HG02970 (cell line): ENCODE measurements at regions not wholly inside any gene's neighbourhood (a gene's known extent, or its start where the extent isn't known, plus 50 kb on each side); places are given as distances from the start of the nearest gene placed in this dataset.

Experiments
- ATAC-seq: cut with Tn5 transposase; IDR thresholded peaks from one replicate; pipeline ENCODE4 v1.9.1; 2021; ENCODE audit warnings: mild to moderate bottlenecking, moderate library complexity, moderate number of reproducible peaks; ENCODE audit not compliant: unreplicated experiment, low FRiP score

- ATAC-seq, result no peak
Observed at GRCh38 chr17:77858291-77859034, 100.0 kb upstream of the TNRC6C start.

GRCh38 chr17:77859035-77859810 is 99.3 kb upstream of the TNRC6C start:
- ATAC-seq, result no peak

DNA sequence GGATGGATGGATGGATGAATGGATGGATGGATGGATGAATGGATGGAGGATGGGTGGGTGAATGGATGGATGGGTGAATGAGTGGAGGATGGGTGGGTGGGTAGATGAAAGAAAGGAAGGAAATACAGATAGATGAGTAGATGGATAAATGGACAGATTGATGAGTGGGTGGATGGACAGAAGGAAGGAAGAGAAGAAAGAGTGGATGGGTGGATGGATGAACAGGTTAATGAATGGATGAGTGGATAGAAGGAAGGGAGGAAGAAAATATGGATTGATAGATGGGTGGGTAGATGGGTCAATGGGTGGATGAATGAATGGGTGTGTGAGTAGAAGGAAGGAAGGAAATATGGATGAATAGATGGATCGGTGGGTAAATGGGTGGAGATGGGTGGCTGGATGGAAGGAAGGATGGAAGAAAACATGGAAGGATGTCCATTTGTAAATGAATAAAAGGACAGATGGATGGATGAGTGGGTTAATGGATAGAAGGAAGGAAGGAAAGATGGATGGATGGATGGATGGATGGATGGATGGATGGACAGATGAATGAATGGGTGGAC is 97.3 kb upstream of the TNRC6C start:
- ATAC-seq, result no peak

DNA sequence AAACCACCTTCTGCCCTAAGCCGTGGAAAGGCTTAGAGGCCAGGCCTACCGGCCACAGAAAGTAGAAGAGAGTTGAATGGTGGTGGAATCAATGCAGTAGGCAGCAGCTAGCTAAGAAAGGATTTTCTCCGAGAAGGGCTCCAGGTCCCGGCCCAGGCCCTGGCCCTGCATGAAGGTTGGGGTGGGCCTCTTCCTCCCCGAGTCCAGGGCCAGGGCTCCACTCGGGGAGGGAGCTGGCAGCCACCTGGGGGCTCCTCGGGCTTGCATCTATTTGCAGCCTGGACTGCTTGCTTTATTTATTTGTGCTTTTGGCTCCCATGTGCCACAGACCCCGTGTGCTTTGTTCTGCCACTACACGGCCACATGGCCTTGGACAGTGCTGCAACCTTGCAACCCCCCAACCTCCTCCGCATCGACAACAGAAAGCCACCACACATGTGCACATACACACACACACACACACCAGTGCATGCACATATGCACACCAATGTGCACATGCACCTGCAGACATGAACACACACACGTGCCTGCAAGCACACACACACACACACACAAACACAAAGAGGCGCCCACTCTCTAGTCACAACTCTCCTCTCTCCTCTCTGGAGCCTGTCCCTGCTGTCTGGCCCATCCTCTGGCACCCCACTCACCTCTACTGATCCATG is 96.4 kb upstream of the TNRC6C start:
- no peak for ATAC-seq

- no peak for ATAC-seq
Observed at GRCh38 chr17:77862890-77863813, 95.4 kb upstream of the TNRC6C start.

GRCh38 chr17:77863814-77864161 is 94.7 kb upstream of the TNRC6C start:
- ATAC-seq, result no peak

DNA sequence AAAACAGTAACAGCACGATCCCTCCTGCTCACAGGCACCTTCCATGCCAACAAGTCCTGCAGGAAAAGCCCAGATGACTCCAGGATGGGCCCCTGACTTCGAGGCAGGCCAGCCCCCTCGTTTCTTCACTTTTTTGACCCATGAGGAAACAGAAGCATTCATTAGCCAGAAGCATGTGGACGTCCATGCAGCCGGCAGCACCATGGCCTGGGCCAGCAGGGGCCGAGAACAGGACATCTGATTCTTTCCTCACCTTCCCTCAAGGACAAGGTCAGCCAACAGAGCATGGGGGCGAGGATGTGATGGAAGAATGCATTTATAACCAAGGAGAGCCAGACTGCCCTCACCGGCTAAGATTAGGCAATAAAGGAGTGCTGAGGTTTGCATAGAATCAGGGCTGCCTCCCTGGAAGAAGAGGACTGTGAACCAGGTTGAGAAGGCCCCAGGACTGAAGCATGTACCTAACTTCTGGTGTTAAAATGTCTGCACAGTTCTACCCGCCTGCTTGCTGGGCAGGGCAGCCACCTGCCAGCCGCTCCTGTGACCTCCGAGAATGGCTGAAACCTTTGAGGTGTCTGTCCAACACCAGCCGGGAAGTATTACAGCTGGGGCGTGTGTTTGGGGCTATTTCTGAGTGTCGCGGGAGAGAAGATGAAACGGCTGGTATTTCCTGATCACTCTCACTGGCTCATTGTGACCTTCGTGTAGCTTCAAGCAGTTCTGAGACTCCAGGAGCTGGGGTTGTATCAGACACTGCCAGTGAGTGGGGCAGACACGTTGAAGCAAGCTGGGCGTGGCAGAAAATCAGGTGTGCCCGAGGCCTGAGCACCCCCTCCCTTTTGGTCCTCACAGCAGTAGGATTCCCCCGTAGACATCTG is 94.0 kb upstream of the TNRC6C start:
- ATAC-seq, result no peak

GRCh38 chr17:77865112-77865611 is 93.3 kb upstream of the TNRC6C start:
- ATAC-seq, result no peak

DNA sequence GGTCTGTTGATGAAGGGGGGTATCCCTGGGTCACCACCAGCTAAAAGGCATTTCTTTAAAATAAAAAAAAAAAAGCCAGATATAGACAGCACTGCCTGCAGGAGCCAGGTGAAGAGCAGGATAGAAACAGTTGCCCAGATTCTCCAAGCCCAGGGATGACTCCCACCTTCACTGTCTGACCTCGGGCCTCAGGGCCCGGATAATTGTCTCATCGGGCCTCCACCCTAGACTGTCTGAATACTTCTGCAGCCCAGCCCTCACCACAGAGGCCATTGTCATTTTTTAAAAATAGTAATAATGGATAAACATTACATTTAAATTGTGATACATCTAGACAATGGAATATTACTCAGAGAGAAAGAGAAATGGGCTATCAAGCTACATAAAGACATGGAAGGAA is 92.8 kb upstream of the TNRC6C start:
- no peak for ATAC-seq

- no peak for ATAC-seq
Observed at GRCh38 chr17:77867308-77867781, 91.2 kb upstream of the TNRC6C start.

DNA sequence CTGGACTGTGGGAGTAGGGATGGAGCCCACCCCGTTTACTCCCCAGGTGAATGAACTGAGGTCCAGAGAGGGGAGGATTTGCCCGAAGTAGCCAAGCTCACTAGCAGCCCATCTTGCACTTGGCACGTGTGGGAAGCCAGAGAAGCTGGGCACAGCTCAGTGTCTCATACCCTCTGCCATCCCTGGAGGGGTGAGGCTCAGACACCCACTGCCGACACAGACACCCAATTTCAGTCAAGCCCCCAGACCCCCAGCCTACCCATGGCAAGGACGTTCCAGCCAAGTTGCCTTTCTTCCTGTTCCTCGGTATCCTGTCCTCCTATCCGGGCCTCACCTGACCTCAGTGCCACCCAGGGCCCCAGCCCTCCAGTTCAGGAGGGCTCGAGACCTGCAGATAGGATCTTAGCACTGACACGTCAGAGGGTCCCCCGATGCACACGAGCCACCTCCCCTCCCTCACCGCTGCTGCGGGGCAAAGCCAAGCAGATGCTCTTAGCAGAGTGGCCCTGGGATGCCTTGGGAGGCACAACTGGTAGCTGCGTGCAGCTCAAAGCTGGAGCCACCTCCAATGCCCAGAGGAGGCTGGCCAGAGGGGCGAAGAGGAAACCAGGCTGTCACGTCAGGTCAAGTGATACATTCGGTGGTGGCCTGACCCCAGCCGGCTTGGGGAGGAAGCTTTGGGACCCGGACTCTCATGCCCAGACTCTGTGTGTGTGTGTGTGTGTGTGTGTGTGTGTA is 90.4 kb upstream of the TNRC6C start:
- no peak for ATAC-seq

DNA sequence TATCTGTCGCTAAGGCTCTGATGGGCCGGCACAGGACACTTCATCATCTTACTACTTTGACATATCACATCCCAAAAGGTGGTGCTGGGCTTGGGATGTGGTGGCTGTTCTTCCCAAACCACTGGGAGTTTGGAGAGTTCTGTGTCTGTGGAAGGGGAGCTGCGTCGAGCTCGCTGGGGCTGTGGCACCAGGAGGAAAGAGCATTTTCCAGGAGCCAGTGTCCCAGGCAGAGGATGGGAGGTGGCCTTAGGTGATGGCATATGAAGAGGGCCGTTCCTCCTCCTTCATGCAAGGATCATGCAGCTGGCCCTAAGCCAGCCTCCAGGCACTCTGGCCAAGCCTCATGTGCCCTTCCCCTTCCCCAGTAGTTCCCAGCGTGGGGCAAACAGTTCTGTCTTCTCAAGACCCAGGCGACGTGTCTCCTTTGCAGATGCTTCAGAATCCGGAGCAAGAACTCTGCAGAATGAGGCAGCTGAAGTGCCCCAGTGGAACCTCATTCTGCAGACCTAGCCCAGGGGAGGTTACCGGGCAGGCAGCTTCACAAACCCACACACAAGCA is 89.4 kb upstream of the TNRC6C start:
- no peak for ATAC-seq

- ATAC-seq, result peak; percentile 66
Observed at GRCh38 chr17:77869665-77870132, 88.8 kb upstream of the TNRC6C start.

- no peak for ATAC-seq
Observed at GRCh38 chr17:77872199-77872598, 86.3 kb upstream of the TNRC6C start.

GRCh38 chr17:77872714-77873499 is 85.6 kb upstream of the TNRC6C start:
- ATAC-seq, result no peak

- no peak for ATAC-seq
Observed at GRCh38 chr17:77873500-77874302, 84.8 kb upstream of the TNRC6C start.
